ENCODE measurements at regions not wholly inside any gene's neighbourhood (a gene's known extent, or its start where the extent isn't known, plus 50 kb on each side); places are given as distances from the start of the nearest gene placed in this dataset.

DNA sequence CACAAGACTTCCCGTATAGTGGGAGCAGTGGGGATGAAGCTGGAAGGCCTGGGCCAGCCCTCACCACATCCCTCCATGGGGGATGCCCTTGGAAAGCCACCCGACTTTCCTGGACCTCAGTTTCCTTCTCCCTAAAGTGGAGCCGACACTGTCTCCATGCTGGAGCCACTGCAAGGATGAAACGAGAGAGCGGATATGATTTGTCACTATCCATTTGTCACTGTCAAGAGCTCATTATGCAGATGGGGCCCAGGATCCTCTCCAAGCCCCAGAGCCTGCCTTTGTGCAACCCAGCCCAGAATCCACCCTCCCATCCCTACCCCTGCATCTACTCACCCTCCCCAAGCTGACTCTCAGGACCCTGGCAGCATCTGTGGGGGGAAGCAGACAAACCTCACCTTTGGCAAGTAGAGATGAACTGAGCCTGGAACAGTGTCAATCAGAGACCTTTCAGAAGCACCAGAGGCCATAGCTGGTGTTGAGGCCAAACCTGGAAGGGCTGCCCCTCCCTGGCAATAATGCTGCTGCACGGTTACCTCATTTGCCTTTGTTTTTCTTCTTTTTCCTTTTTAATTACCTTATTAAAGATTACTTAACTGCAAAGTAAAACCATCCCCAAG is 287.7 kb upstream of the RTL1 start:
- H3F3A ChIP-seq (replicated peaks; ENCODE audit: low read depth) = no peaks in the 10 kb centered on the region
- DNase-seq (ENCODE audit: low spot score) (no peak), ATAC-seq (no peak)
- H3K27me3 Mint-ChIP-seq (ENCODE audit: insufficient read depth, low read depth, poor library complexity) = peaks cover 3% of the 10 kb centered on the region
- H3K4me3 Mint-ChIP-seq = no peak overlapping the region
- no peaks in the 10 kb centered on the region for H4K20me1 ChIP-seq (replicated peaks; ENCODE audit: insufficient read depth)
- no peaks in the 10 kb centered on the region for H3K79me2 ChIP-seq (replicated peaks; ENCODE audit: insufficient read depth)
- H3K4me1 Mint-ChIP-seq = peaks cover 14% of the 10 kb centered on the region; the same call in 2 of the 3 replicates
- no peaks in the 10 kb centered on the region for H3K27me3 ChIP-seq (ENCODE audit: insufficient read depth)
- no peaks in the 10 kb centered on the region for H3K9me3 Mint-ChIP-seq
- H2AFZ ChIP-seq = no peak overlapping the region
- no peaks in the 10 kb centered on the region for H3K36me3 ChIP-seq (ENCODE audit: insufficient read depth)
- no peak overlapping the region for H3K27ac ChIP-seq (ENCODE audit: low read depth)
- TF ChIP-seq, protein P1, sequence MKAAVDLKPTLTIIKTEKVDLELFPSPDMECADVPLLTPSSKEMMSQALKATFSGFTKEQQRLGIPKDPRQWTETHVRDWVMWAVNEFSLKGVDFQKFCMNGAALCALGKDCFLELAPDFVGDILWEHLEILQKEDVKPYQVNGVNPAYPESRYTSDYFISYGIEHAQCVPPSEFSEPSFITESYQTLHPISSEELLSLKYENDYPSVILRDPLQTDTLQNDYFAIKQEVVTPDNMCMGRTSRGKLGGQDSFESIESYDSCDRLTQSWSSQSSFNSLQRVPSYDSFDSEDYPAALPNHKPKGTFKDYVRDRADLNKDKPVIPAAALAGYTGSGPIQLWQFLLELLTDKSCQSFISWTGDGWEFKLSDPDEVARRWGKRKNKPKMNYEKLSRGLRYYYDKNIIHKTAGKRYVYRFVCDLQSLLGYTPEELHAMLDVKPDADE (IDR thresholded peaks at IDR 0.05) = no peak
- TF ChIP-seq, protein P2, sequence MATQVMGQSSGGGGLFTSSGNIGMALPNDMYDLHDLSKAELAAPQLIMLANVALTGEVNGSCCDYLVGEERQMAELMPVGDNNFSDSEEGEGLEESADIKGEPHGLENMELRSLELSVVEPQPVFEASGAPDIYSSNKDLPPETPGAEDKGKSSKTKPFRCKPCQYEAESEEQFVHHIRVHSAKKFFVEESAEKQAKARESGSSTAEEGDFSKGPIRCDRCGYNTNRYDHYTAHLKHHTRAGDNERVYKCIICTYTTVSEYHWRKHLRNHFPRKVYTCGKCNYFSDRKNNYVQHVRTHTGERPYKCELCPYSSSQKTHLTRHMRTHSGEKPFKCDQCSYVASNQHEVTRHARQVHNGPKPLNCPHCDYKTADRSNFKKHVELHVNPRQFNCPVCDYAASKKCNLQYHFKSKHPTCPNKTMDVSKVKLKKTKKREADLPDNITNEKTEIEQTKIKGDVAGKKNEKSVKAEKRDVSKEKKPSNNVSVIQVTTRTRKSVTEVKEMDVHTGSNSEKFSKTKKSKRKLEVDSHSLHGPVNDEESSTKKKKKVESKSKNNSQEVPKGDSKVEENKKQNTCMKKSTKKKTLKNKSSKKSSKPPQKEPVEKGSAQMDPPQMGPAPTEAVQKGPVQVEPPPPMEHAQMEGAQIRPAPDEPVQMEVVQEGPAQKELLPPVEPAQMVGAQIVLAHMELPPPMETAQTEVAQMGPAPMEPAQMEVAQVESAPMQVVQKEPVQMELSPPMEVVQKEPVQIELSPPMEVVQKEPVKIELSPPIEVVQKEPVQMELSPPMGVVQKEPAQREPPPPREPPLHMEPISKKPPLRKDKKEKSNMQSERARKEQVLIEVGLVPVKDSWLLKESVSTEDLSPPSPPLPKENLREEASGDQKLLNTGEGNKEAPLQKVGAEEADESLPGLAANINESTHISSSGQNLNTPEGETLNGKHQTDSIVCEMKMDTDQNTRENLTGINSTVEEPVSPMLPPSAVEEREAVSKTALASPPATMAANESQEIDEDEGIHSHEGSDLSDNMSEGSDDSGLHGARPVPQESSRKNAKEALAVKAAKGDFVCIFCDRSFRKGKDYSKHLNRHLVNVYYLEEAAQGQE (IDR thresholded peaks at IDR 0.05; ENCODE audit: unreplicated experiment) = no peak
- TF ChIP-seq, protein P3, sequence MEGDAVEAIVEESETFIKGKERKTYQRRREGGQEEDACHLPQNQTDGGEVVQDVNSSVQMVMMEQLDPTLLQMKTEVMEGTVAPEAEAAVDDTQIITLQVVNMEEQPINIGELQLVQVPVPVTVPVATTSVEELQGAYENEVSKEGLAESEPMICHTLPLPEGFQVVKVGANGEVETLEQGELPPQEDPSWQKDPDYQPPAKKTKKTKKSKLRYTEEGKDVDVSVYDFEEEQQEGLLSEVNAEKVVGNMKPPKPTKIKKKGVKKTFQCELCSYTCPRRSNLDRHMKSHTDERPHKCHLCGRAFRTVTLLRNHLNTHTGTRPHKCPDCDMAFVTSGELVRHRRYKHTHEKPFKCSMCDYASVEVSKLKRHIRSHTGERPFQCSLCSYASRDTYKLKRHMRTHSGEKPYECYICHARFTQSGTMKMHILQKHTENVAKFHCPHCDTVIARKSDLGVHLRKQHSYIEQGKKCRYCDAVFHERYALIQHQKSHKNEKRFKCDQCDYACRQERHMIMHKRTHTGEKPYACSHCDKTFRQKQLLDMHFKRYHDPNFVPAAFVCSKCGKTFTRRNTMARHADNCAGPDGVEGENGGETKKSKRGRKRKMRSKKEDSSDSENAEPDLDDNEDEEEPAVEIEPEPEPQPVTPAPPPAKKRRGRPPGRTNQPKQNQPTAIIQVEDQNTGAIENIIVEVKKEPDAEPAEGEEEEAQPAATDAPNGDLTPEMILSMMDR (conservative IDR thresholded peaks at IDR 0.05; ENCODE audit: low read depth in 2 of 2) = no peak
- TF ChIP-seq, protein P4, sequence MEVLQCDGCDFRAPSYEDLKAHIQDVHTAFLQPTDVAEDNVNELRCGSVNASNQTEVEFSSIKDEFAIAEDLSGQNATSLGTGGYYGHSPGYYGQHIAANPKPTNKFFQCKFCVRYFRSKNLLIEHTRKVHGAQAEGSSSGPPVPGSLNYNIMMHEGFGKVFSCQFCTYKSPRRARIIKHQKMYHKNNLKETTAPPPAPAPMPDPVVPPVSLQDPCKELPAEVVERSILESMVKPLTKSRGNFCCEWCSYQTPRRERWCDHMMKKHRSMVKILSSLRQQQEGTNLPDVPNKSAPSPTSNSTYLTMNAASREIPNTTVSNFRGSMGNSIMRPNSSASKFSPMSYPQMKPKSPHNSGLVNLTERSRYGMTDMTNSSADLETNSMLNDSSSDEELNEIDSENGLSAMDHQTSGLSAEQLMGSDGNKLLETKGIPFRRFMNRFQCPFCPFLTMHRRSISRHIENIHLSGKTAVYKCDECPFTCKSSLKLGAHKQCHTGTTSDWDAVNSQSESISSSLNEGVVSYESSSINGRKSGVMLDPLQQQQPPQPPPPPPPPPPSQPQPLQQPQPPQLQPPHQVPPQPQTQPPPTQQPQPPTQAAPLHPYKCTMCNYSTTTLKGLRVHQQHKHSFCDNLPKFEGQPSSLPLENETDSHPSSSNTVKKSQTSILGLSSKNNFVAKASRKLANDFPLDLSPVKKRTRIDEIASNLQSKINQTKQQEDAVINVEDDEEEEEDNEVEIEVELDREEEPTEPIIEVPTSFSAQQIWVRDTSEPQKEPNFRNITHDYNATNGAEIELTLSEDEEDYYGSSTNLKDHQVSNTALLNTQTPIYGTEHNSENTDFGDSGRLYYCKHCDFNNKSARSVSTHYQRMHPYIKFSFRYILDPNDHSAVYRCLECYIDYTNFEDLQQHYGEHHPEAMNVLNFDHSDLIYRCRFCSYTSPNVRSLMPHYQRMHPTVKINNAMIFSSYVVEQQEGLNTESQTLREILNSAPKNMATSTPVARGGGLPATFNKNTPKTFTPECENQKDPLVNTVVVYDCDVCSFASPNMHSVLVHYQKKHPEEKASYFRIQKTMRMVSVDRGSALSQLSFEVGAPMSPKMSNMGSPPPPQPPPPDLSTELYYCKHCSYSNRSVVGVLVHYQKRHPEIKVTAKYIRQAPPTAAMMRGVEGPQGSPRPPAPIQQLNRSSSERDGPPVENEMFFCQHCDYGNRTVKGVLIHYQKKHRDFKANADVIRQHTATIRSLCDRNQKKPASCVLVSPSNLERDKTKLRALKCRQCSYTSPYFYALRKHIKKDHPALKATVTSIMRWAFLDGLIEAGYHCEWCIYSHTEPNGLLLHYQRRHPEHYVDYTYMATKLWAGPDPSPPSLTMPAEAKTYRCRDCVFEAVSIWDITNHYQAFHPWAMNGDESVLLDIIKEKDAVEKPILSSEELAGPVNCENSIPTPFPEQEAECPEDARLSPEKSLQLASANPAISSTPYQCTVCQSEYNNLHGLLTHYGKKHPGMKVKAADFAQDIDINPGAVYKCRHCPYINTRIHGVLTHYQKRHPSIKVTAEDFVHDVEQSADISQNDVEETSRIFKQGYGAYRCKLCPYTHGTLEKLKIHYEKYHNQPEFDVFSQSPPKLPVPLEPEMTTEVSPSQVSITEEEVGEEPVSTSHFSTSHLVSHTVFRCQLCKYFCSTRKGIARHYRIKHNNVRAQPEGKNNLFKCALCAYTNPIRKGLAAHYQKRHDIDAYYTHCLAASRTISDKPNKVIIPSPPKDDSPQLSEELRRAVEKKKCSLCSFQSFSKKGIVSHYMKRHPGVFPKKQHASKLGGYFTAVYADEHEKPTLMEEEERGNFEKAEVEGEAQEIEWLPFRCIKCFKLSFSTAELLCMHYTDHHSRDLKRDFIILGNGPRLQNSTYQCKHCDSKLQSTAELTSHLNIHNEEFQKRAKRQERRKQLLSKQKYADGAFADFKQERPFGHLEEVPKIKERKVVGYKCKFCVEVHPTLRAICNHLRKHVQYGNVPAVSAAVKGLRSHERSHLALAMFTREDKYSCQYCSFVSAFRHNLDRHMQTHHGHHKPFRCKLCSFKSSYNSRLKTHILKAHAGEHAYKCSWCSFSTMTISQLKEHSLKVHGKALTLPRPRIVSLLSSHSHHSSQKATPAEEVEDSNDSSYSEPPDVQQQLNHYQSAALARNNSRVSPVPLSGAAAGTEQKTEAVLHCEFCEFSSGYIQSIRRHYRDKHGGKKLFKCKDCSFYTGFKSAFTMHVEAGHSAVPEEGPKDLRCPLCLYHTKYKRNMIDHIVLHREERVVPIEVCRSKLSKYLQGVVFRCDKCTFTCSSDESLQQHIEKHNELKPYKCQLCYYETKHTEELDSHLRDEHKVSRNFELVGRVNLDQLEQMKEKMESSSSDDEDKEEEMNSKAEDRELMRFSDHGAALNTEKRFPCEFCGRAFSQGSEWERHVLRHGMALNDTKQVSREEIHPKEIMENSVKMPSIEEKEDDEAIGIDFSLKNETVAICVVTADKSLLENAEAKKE (CRISPR knock-in tag; IDR thresholded peaks at IDR 0.05) = no peak
- TF ChIP-seq CREB1 (CRISPR knock-in tag; IDR thresholded peaks at IDR 0.05; ENCODE audit: low read depth) (no peak), JUNB (IDR thresholded peaks at IDR 0.05; ENCODE audit: unreplicated experiment) (no peak), STAT1 (IDR thresholded peaks at IDR 0.05; ENCODE audit: unreplicated experiment) (no peak), EZH2phosphoT487 (IDR thresholded peaks at IDR 0.05; ENCODE audit: unreplicated experiment) (no peak), EZH2 (IDR thresholded peaks at IDR 0.05; ENCODE audit: low read depth, unreplicated experiment) (no peak), NANOG (IDR thresholded peaks at IDR 0.05; ENCODE audit: borderline replicate concordance) (no peak)
- H3K36me3 Mint-ChIP-seq (ENCODE audit: low read depth) = no peaks in the 10 kb centered on the region; the same call in 2 of the 3 replicates
- H3K4me1 ChIP-seq (ENCODE audit: insufficient read depth) = no peaks in the 10 kb centered on the region; the same call in 1 of the 2 replicates
- H3K9me2 ChIP-seq (ENCODE audit: insufficient read depth) = peaks cover 4% of the 10 kb centered on the region; the same call in 1 of the 2 replicates
- H3K4me2 ChIP-seq = no peak overlapping the region
- no peak overlapping the region for H3K27ac Mint-ChIP-seq
- no peak overlapping the region for H3K4me3 ChIP-seq
